Thyroid gland (tissue), 4 donors: ENCODE measurements at regions not wholly inside any gene's neighbourhood (a gene's known extent, or its start where the extent isn't known, plus 50 kb on each side); places are given as distances from the start of the nearest gene placed in this dataset.

Experiments
- POLR2A ChIP-seq, 2 donors: fragments of 450-650 bp; IDR thresholded peaks; one replicate each; pipeline ENCODE4 v1.6.1; 2017; ENCODE audit warnings: antibody characterized with exemption in 2 of 2, mild to moderate bottlenecking in 2 of 2, moderate library complexity in 1 of 2
- TF ChIP-seq, protein P1 (sequence below), 6 experiments: fragments of 200-600 bp in 3 of 6; fragments of 450-650 bp in 3 of 6; sonication (generic) in 3 of 6; IDR thresholded peaks; one replicate each; pipeline ENCODE4 v1.5.1; 2016 to 2019; ENCODE audit warnings: antibody characterized with exemption in 6 of 6, mild to moderate bottlenecking in 2 of 6, inconsistent platforms in 1 of 6, moderate library complexity in 1 of 6

DNA sequence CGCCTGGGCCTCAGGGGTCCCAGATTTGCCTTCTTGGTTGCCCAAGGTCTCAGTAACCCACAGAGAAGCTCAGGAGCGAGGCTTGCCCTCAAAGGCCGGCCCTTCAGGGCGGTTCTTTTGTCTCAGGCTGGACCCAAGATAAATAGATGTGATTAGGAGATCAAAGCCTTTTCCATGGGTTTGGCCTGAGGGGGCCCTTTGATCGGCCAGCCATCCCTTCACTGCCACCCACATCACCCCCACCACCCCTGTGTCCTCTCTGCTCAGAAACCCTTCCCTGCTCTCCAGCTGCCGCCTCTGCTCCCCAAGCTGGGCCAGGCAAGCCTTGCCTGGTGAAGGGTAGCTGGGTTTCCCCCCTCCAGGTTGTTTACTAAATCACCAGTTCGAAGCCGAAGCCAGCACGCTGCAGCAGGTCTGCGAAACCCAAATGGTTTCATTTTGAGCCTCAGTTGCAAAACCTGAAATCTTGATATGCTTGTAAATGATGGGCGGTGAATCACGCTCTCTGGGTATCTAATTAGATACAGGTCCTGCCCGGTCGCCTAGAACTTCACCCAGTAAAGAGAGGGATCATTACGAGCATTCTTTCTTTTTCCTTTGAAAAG is 202.6 kb upstream of the BCOR start:
- TF ChIP-seq, protein P1, sequence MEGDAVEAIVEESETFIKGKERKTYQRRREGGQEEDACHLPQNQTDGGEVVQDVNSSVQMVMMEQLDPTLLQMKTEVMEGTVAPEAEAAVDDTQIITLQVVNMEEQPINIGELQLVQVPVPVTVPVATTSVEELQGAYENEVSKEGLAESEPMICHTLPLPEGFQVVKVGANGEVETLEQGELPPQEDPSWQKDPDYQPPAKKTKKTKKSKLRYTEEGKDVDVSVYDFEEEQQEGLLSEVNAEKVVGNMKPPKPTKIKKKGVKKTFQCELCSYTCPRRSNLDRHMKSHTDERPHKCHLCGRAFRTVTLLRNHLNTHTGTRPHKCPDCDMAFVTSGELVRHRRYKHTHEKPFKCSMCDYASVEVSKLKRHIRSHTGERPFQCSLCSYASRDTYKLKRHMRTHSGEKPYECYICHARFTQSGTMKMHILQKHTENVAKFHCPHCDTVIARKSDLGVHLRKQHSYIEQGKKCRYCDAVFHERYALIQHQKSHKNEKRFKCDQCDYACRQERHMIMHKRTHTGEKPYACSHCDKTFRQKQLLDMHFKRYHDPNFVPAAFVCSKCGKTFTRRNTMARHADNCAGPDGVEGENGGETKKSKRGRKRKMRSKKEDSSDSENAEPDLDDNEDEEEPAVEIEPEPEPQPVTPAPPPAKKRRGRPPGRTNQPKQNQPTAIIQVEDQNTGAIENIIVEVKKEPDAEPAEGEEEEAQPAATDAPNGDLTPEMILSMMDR (IDR thresholded peaks at IDR 0.05): no peak
- TF ChIP-seq POLR2A (IDR thresholded peaks at IDR 0.05): no peak
